SK-N-SH treated with all-trans-retinoic acid at 6 μM for 48 hours (cell line): ENCODE measurements at regions not wholly inside any gene's neighbourhood (a gene's known extent, or its start where the extent isn't known, plus 50 kb on each side); places are given as distances from the start of the nearest gene placed in this dataset.

Experiments used
- ATAC-seq: fragments of 200-7000 bp; cut with Tn5 transposase; 3 replicates; pipeline ENCODE4 v1.9.1; 2020; ENCODE audit warnings: mild to moderate bottlenecking, moderate library complexity
- ARNTL ChIP-seq: fragments of 450-650 bp; formaldehyde crosslinking; IDR thresholded peaks from 2 replicates; pipeline ENCODE4 v1.5.0; 2020; ENCODE audit warnings: low read depth, mild to moderate bottlenecking, moderate library complexity, borderline replicate concordance
- BACH2 ChIP-seq: fragments of 250-450 bp; sonication (Bioruptor Pico); IDR thresholded peaks from 2 replicates; pipeline ENCODE4 v1.9.0; 2021; ENCODE audit warnings: mild to moderate bottlenecking, borderline replicate concordance
- CSDC2 ChIP-seq: fragments of 250-450 bp; sonication (Bioruptor Pico); IDR thresholded peaks from 2 replicates; pipeline ENCODE4 v1.5.0; 2020; ENCODE audit warnings: mild to moderate bottlenecking, moderate library complexity
- ESRRG ChIP-seq: fragments of 250-450 bp; sonication (Bioruptor Pico); IDR thresholded peaks from 2 replicates; pipeline ENCODE4 v1.6.1; 2021; ENCODE audit warnings: mild to moderate bottlenecking
- GLIS3 ChIP-seq: fragments of 250-450 bp; sonication (Bioruptor Pico); IDR thresholded peaks from 2 replicates; pipeline ENCODE4 v1.5.0; 2020; ENCODE audit warnings: mild to moderate bottlenecking, moderate library complexity
- OSR1 ChIP-seq: fragments of 250-450 bp; sonication (Bioruptor Pico); IDR thresholded peaks from 2 replicates; pipeline ENCODE4 v1.8.0; 2022; ENCODE audit warnings: moderate library complexity, mild to moderate bottlenecking, inconsistent platforms
- RARB ChIP-seq: fragments of 250-450 bp; sonication (Bioruptor Pico); IDR thresholded peaks from 2 replicates; pipeline ENCODE4 v1.8.0; 2021; ENCODE audit warnings: mild to moderate bottlenecking, moderate library complexity
- SNAI2 ChIP-seq: fragments of 250-450 bp; sonication (Bioruptor Pico); IDR thresholded peaks from 2 replicates; pipeline ENCODE4 v1.5.0; 2020; ENCODE audit warnings: mild to moderate bottlenecking, moderate library complexity
- TCF4 ChIP-seq: fragments of 250-450 bp; sonication (Bioruptor Pico); IDR thresholded peaks from 2 replicates; pipeline ENCODE4 v1.8.0; 2021; ENCODE audit warnings: mild to moderate bottlenecking, moderate library complexity, borderline replicate concordance
- ZFP3 ChIP-seq: fragments of 250-450 bp; sonication (Bioruptor Pico); IDR thresholded peaks from 2 replicates; pipeline ENCODE4 v1.5.0; 2020; ENCODE audit warnings: mild to moderate bottlenecking, moderate library complexity
- ZFP30 ChIP-seq: fragments of 450-650 bp; formaldehyde crosslinking; IDR thresholded peaks from 2 replicates; pipeline ENCODE4 v1.5.0; 2022; ENCODE audit warnings: mild to moderate bottlenecking, moderate library complexity
- ZNF565 ChIP-seq: fragments of 450-650 bp; formaldehyde crosslinking; conservative IDR thresholded peaks from 2 replicates; pipeline ENCODE4 v1.5.0; 2020; ENCODE audit warnings: low read depth, mild to moderate bottlenecking, moderate library complexity
- ZNF70 ChIP-seq: fragments of 450-650 bp; formaldehyde crosslinking; IDR thresholded peaks from 2 replicates; pipeline ENCODE4 v1.5.0; 2020; ENCODE audit warnings: mild to moderate bottlenecking, moderate library complexity
- ZNF8 ChIP-seq: fragments of 450-650 bp; formaldehyde crosslinking; IDR thresholded peaks from 2 replicates; pipeline ENCODE4 v1.5.0; 2020; ENCODE audit warnings: mild to moderate bottlenecking, moderate library complexity
- TF ChIP-seq, protein P1 (sequence below): fragments of 250-450 bp; sonication (Bioruptor Pico); IDR thresholded peaks from 2 replicates; pipeline ENCODE4 v1.5.1; 2020; ENCODE audit warnings: low read depth, mild to moderate bottlenecking, moderate library complexity
- TF ChIP-seq, protein P2 (sequence below): fragments of 250-450 bp; sonication (Bioruptor Pico); IDR thresholded peaks from 2 replicates; pipeline ENCODE4 v1.5.1; 2021; ENCODE audit warnings: mild to moderate bottlenecking, moderate library complexity
- TF ChIP-seq, protein P3 (sequence below): fragments of 250-450 bp; sonication (Bioruptor Pico); IDR thresholded peaks from 2 replicates; pipeline ENCODE4 v1.8.0; 2021; ENCODE audit warnings: low read depth, mild to moderate bottlenecking, moderate library complexity, borderline replicate concordance
- TF ChIP-seq, protein P4 (sequence below): fragments of 250-450 bp; sonication (Bioruptor Pico); IDR thresholded peaks from 2 replicates; pipeline ENCODE4 v1.5.0; 2020; ENCODE audit warnings: mild to moderate bottlenecking, moderate library complexity
- TF ChIP-seq, protein P5 (sequence below): fragments of 250-450 bp; sonication (Bioruptor Pico); IDR thresholded peaks from 2 replicates; pipeline ENCODE4 v1.8.0; 2020; ENCODE audit warnings: mild to moderate bottlenecking, moderate library complexity, borderline replicate concordance

DNA sequence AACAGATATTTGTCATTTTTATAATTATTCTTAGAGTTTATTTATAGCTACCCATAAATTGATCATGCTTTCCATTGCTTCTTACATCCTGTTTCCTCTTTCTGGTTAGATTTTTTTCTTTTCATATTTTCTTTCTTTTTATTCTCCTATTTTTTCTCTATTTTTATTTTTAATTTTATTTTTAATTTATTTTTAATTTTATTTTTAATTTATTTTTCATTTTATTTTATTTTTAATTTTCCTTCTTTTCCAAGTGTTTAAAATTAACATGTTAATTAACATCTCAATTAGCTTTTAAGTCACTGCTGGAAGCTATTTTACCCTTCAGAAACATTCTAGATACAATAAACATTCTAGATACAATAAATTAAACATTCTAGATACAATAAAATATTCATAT is 269.6 kb downstream of the B3GLCT start:
- TF ChIP-seq ESRRG (CRISPR knock-in tag) (no peak), ZNF70 (CRISPR knock-in tag) (no peak), GLIS3 (CRISPR knock-in tag) (no peak), OSR1 (no peak), TCF4 (no peak), ZFP30 (CRISPR knock-in tag) (no peak), ZNF565 (CRISPR knock-in tag) (no peak), ARNTL (CRISPR knock-in tag) (no peak), RARB (CRISPR knock-in tag) (no peak)
- TF ChIP-seq, protein P1, sequence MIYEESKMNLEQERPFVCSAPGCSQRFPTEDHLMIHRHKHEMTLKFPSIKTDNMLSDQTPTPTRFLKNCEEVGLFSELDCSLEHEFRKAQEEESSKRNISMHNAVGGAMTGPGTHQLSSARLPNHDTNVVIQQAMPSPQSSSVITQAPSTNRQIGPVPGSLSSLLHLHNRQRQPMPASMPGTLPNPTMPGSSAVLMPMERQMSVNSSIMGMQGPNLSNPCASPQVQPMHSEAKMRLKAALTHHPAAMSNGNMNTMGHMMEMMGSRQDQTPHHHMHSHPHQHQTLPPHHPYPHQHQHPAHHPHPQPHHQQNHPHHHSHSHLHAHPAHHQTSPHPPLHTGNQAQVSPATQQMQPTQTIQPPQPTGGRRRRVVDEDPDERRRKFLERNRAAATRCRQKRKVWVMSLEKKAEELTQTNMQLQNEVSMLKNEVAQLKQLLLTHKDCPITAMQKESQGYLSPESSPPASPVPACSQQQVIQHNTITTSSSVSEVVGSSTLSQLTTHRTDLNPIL (CRISPR knock-in tag) = no peak
- TF ChIP-seq, protein P2, sequence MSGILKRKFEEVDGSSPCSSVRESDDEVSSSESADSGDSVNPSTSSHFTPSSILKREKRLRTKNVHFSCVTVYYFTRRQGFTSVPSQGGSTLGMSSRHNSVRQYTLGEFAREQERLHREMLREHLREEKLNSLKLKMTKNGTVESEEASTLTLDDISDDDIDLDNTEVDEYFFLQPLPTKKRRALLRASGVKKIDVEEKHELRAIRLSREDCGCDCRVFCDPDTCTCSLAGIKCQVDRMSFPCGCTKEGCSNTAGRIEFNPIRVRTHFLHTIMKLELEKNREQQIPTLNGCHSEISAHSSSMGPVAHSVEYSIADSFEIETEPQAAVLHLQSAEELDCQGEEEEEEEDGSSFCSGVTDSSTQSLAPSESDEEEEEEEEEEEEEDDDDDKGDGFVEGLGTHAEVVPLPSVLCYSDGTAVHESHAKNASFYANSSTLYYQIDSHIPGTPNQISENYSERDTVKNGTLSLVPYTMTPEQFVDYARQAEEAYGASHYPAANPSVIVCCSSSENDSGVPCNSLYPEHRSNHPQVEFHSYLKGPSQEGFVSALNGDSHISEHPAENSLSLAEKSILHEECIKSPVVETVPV (CRISPR knock-in tag) = no peak
- no peak for ATAC-seq

DNA sequence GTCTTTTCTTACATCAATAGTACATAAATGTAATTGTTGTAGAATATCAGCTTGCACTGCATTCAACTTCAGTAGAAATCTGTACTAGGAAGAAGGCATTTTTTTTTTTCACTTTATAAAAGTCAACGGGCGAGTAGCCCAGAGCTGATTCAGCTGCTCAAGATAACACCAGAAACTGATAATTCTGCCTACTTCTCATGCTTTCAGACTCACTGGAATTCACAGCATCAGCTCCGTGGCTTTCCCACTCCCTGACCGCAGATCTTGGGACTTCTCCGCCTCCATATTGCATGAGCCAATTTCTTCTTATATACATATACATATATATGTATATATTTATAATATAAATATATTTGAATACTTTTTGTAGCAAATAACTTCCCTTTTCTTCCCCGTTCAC is 263.1 kb upstream of the RXFP2 start:
- no peak for ATAC-seq
- TF ChIP-seq OSR1 (no peak), SNAI2 (CRISPR knock-in tag) (no peak), BACH2 (no peak), RARB (CRISPR knock-in tag) (no peak), ZNF8 (CRISPR knock-in tag) (no peak), GLIS3 (CRISPR knock-in tag) (no peak)
- TF ChIP-seq, protein P1 (CRISPR knock-in tag) = no peak
- TF ChIP-seq, protein P3, sequence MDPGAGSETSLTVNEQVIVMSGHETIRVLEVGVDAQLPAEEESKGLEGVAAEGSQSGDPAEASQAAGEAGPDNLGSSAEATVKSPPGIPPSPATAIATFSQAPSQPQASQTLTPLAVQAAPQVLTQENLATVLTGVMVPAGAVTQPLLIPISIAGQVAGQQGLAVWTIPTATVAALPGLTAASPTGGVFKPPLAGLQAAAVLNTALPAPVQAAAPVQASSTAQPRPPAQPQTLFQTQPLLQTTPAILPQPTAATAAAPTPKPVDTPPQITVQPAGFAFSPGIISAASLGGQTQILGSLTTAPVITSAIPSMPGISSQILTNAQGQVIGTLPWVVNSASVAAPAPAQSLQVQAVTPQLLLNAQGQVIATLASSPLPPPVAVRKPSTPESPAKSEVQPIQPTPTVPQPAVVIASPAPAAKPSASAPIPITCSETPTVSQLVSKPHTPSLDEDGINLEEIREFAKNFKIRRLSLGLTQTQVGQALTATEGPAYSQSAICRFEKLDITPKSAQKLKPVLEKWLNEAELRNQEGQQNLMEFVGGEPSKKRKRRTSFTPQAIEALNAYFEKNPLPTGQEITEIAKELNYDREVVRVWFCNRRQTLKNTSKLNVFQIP = no peak
- TF ChIP-seq, protein P4, sequence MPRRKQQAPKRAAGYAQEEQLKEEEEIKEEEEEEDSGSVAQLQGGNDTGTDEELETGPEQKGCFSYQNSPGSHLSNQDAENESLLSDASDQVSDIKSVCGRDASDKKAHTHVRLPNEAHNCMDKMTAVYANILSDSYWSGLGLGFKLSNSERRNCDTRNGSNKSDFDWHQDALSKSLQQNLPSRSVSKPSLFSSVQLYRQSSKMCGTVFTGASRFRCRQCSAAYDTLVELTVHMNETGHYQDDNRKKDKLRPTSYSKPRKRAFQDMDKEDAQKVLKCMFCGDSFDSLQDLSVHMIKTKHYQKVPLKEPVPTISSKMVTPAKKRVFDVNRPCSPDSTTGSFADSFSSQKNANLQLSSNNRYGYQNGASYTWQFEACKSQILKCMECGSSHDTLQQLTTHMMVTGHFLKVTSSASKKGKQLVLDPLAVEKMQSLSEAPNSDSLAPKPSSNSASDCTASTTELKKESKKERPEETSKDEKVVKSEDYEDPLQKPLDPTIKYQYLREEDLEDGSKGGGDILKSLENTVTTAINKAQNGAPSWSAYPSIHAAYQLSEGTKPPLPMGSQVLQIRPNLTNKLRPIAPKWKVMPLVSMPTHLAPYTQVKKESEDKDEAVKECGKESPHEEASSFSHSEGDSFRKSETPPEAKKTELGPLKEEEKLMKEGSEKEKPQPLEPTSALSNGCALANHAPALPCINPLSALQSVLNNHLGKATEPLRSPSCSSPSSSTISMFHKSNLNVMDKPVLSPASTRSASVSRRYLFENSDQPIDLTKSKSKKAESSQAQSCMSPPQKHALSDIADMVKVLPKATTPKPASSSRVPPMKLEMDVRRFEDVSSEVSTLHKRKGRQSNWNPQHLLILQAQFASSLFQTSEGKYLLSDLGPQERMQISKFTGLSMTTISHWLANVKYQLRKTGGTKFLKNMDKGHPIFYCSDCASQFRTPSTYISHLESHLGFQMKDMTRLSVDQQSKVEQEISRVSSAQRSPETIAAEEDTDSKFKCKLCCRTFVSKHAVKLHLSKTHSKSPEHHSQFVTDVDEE (CRISPR knock-in tag) = no peak
- TF ChIP-seq, all 23 proteins: peak for 0

DNA sequence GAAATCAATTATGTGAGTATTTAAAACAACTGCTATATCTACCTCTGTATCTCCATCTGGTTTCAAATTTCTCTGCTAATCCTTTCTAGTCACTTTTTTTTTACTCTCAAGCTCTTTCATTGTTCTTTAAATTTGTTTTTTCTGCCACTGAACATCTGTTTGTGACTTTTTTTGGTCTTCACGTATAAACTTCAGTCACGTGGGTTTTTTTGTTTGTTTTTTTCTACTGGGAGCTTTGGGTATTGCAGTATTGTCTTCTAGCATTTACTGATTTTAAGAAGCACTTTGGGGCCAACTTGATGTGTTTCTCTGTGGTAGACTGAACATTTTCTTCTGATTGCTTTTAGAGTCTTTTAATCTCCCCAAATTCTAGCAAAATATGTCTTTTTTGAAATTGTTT is 262.6 kb upstream of the RXFP2 start:
- TF ChIP-seq, protein P3 = no peak
- no peak for TF ChIP-seq CSDC2
- TF ChIP-seq ZNF8 (CRISPR knock-in tag) = no peak
- TF ChIP-seq, protein P5, sequence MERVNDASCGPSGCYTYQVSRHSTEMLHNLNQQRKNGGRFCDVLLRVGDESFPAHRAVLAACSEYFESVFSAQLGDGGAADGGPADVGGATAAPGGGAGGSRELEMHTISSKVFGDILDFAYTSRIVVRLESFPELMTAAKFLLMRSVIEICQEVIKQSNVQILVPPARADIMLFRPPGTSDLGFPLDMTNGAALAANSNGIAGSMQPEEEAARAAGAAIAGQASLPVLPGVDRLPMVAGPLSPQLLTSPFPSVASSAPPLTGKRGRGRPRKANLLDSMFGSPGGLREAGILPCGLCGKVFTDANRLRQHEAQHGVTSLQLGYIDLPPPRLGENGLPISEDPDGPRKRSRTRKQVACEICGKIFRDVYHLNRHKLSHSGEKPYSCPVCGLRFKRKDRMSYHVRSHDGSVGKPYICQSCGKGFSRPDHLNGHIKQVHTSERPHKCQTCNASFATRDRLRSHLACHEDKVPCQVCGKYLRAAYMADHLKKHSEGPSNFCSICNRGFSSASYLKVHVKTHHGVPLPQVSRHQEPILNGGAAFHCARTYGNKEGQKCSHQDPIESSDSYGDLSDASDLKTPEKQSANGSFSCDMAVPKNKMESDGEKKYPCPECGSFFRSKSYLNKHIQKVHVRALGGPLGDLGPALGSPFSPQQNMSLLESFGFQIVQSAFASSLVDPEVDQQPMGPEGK (CRISPR knock-in tag) = no peak
- no peak for TF ChIP-seq ZFP3 (CRISPR knock-in tag)
- TF ChIP-seq TCF4 = no peak
- ATAC-seq = no peak
